ENCODE measurements at regions not wholly inside any gene's neighbourhood (a gene's known extent, or its start where the extent isn't known, plus 50 kb on each side); places are given as distances from the start of the nearest gene placed in this dataset.

- no peak for DNase-seq (ENCODE audit: low spot score)
- no peak overlapping the region for H2BK12ac ChIP-seq (ENCODE audit: low read length)
- WGBS, 2 donors (ENCODE audit: extremely low coverage in 2 of 2, insufficient read length in 2 of 2, insufficient replicate concordance in 1 of 2), result no CpG with 5 or more reads among the region's 2 CpGs
Measured at GRCh38 chr18:67068608-67069007, 447.9 kb downstream of the DSEL start.

GRCh38 chr18:67047334-67047733 lies 443.4 kb upstream of the CDH19 start:
- H3K9ac ChIP-seq (ENCODE audit: low read depth, low read length, poor library complexity), result no peak overlapping the region
- H3K18ac ChIP-seq (ENCODE audit: low read length), result no peak overlapping the region
- H3K4ac ChIP-seq (ENCODE audit: low read length), result no peak overlapping the region
- no peaks in the 10 kb centered on the region for H3K9me3 ChIP-seq (replicated peaks in 1 of 2; ENCODE audit: control insufficient read depth in 2 of 2, insufficient read depth in 1 of 2, low read depth in 1 of 2, low read length in 2 of 2)
- H4K8ac ChIP-seq (ENCODE audit: low read depth, low read length), result no peak overlapping the region
- no peak overlapping the region for H3K23ac ChIP-seq (ENCODE audit: low read depth, low read length, poor library complexity)
- H3K4me2 ChIP-seq (ENCODE audit: insufficient read depth, low read length, poor library complexity, severe bottlenecking), result no peak overlapping the region
- no peak overlapping the region for H2BK15ac ChIP-seq (ENCODE audit: low read length)
- no peak for DNase-seq (ENCODE audit: low spot score)
- no peak overlapping the region for H2BK5ac ChIP-seq (ENCODE audit: low read length)
- H4K91ac ChIP-seq (ENCODE audit: low read depth, low read length, poor library complexity), result no peak overlapping the region
- no peaks in the 10 kb centered on the region for H3K4me1 ChIP-seq (ENCODE audit: control insufficient read depth in 2 of 2, insufficient read depth in 1 of 2, low read depth in 1 of 2, low read length in 2 of 2)
- H3K4me3 ChIP-seq (ENCODE audit: low read length in 2 of 2), result no peak overlapping the region
- H3K36me3 ChIP-seq (replicated peaks in 1 of 2; ENCODE audit: control insufficient read depth in 2 of 2, insufficient read depth in 2 of 2, low read length in 2 of 2), result no peaks in the 10 kb centered on the region
- no CpG with 5 or more reads among the region's 6 CpGs for WGBS, 2 donors (ENCODE audit: extremely low coverage in 2 of 2, insufficient read length in 2 of 2, insufficient replicate concordance in 1 of 2)
- no peak overlapping the region for H2AFZ ChIP-seq (ENCODE audit: low read length)
- H3K79me1 ChIP-seq (ENCODE audit: low read depth, low read length), result no peaks in the 10 kb centered on the region
- no peak overlapping the region for H2BK12ac ChIP-seq (ENCODE audit: low read length)
- H2AK5ac ChIP-seq (ENCODE audit: low read depth, low read length), result no peak overlapping the region
- no peak overlapping the region for H2BK120ac ChIP-seq (ENCODE audit: low read depth, low read length)
- H3K27ac ChIP-seq (replicated peaks; ENCODE audit: low read length), result no peak overlapping the region
- H3K27me3 ChIP-seq (ENCODE audit: control insufficient read depth in 3 of 3, insufficient read depth in 3 of 3, low read depth in 1 of 3, low read length in 3 of 3), result no peaks in the 10 kb centered on the region
- no peak overlapping the region for H3K14ac ChIP-seq (ENCODE audit: low read length)

More at GRCh38 chr18:67068608-67069007, 447.9 kb downstream of the DSEL start:
- no peak overlapping the region for H4K91ac ChIP-seq (ENCODE audit: low read depth, low read length, poor library complexity)
- H3K4ac ChIP-seq (ENCODE audit: low read length), result no peak overlapping the region
- H3K9me3 ChIP-seq (replicated peaks in 1 of 2; ENCODE audit: control insufficient read depth in 2 of 2, insufficient read depth in 1 of 2, low read depth in 1 of 2, low read length in 2 of 2), result peaks cover 0 to 8% of the 10 kb centered on the region in 2 donors
- no peaks in the 10 kb centered on the region for H3K36me3 ChIP-seq (replicated peaks in 1 of 2; ENCODE audit: control insufficient read depth in 2 of 2, insufficient read depth in 2 of 2, low read length in 2 of 2)
- no peak overlapping the region for H2AK5ac ChIP-seq (ENCODE audit: low read depth, low read length)
- no peak overlapping the region for H3K4me2 ChIP-seq (ENCODE audit: insufficient read depth, low read length, poor library complexity, severe bottlenecking)
- no peak overlapping the region for H2AFZ ChIP-seq (ENCODE audit: low read length)
- H2BK120ac ChIP-seq (ENCODE audit: low read depth, low read length), result no peak overlapping the region
- H4K8ac ChIP-seq (ENCODE audit: low read depth, low read length), result no peak overlapping the region
- H3K27ac ChIP-seq (replicated peaks; ENCODE audit: low read length), result no peak overlapping the region
- H3K4me3 ChIP-seq (ENCODE audit: low read length in 2 of 2), result no peak overlapping the region
- no peak overlapping the region for H3K18ac ChIP-seq (ENCODE audit: low read length)
- no peak overlapping the region for H3K14ac ChIP-seq (ENCODE audit: low read length)
- no peak overlapping the region for H2BK5ac ChIP-seq (ENCODE audit: low read length)
- no peak overlapping the region for H2BK15ac ChIP-seq (ENCODE audit: low read length)
- no peaks in the 10 kb centered on the region for H3K27me3 ChIP-seq (ENCODE audit: control insufficient read depth in 3 of 3, insufficient read depth in 3 of 3, low read depth in 1 of 3, low read length in 3 of 3)
- no peaks in the 10 kb centered on the region for H3K4me1 ChIP-seq (ENCODE audit: control insufficient read depth in 2 of 2, insufficient read depth in 1 of 2, low read depth in 1 of 2, low read length in 2 of 2)
- no peak overlapping the region for H3K9ac ChIP-seq (ENCODE audit: low read depth, low read length, poor library complexity)
- no peaks in the 10 kb centered on the region for H3K79me1 ChIP-seq (ENCODE audit: low read depth, low read length)
- H3K23ac ChIP-seq (ENCODE audit: low read depth, low read length, poor library complexity), result no peak overlapping the region

- H4K91ac ChIP-seq (ENCODE audit: low read depth, low read length, poor library complexity), result peak overlapping the region; percentile 88
Measured at GRCh38 chr18:67043276-67043675, 439.4 kb upstream of the CDH19 start.

GRCh38 chr18:67041334-67041733 lies 437.4 kb upstream of the CDH19 start:
- no CpG with 5 or more reads among the region's 2 CpGs for WGBS, 2 donors (ENCODE audit: extremely low coverage in 2 of 2, insufficient read length in 2 of 2, insufficient replicate concordance in 1 of 2)
- H3K9me3 ChIP-seq (replicated peaks in 1 of 2; ENCODE audit: control insufficient read depth in 2 of 2, insufficient read depth in 1 of 2, low read depth in 1 of 2, low read length in 2 of 2), result no peaks in the 10 kb centered on the region

More at GRCh38 chr18:67043276-67043675, 439.4 kb upstream of the CDH19 start:
- Histone ChIP-seq H3K36me3 (replicated peaks in 1 of 2; ENCODE audit: control insufficient read depth in 2 of 2, insufficient read depth in 2 of 2, low read length in 2 of 2) (no peaks in the 10 kb centered on the region), H2AK5ac (ENCODE audit: low read depth, low read length) (no peak overlapping the region), H3K9me3 (replicated peaks in 1 of 2; ENCODE audit: control insufficient read depth in 2 of 2, insufficient read depth in 1 of 2, low read depth in 1 of 2, low read length in 2 of 2) (no peaks in the 10 kb centered on the region), H3K23ac (ENCODE audit: low read depth, low read length, poor library complexity) (no peak overlapping the region), H2AFZ (ENCODE audit: low read length) (no peak overlapping the region), H3K79me1 (ENCODE audit: low read depth, low read length) (no peaks in the 10 kb centered on the region), H3K9ac (ENCODE audit: low read depth, low read length, poor library complexity) (no peak overlapping the region), H3K4me3 (ENCODE audit: low read length in 2 of 2) (peak overlapping the region in 1 of 2 donors; percentile 52), H3K4me2 (ENCODE audit: insufficient read depth, low read length, poor library complexity, severe bottlenecking) (no peak overlapping the region), H2BK12ac (ENCODE audit: low read length) (no peak overlapping the region), H3K27me3 (ENCODE audit: control insufficient read depth in 3 of 3, insufficient read depth in 3 of 3, low read depth in 1 of 3, low read length in 3 of 3) (no peaks in the 10 kb centered on the region), H3K4ac (ENCODE audit: low read length) (no peak overlapping the region), H3K4me1 (ENCODE audit: control insufficient read depth in 2 of 2, insufficient read depth in 1 of 2, low read depth in 1 of 2, low read length in 2 of 2) (no peaks in the 10 kb centered on the region), H2BK120ac (ENCODE audit: low read depth, low read length) (no peak overlapping the region), H2BK5ac (ENCODE audit: low read length) (no peak overlapping the region), H3K27ac (replicated peaks; ENCODE audit: low read length) (no peak overlapping the region), H4K8ac (ENCODE audit: low read depth, low read length) (no peak overlapping the region), H3K18ac (ENCODE audit: low read length) (peak overlapping the region; percentile 4), H2BK15ac (ENCODE audit: low read length) (no peak overlapping the region), H3K14ac (ENCODE audit: low read length) (no peak overlapping the region)
- no peak for DNase-seq (ENCODE audit: low spot score)
- WGBS, 2 donors (ENCODE audit: extremely low coverage in 2 of 2, insufficient read length in 2 of 2, insufficient replicate concordance in 1 of 2), result no CpG with 5 or more reads among the region's 11 CpGs

More at GRCh38 chr18:67041334-67041733, 437.4 kb upstream of the CDH19 start:
- Histone ChIP-seq H2BK5ac (ENCODE audit: low read length) (no peak overlapping the region), H3K18ac (ENCODE audit: low read length) (no peak overlapping the region), H4K91ac (ENCODE audit: low read depth, low read length, poor library complexity) (no peak overlapping the region), H3K27ac (replicated peaks; ENCODE audit: low read length) (no peak overlapping the region), H3K4ac (ENCODE audit: low read length) (no peak overlapping the region), H3K4me1 (ENCODE audit: control insufficient read depth in 2 of 2, insufficient read depth in 1 of 2, low read depth in 1 of 2, low read length in 2 of 2) (no peaks in the 10 kb centered on the region), H3K9ac (ENCODE audit: low read depth, low read length, poor library complexity) (no peak overlapping the region), H2BK120ac (ENCODE audit: low read depth, low read length) (no peak overlapping the region), H3K36me3 (replicated peaks in 1 of 2; ENCODE audit: control insufficient read depth in 2 of 2, insufficient read depth in 2 of 2, low read length in 2 of 2) (no peaks in the 10 kb centered on the region), H3K4me2 (ENCODE audit: insufficient read depth, low read length, poor library complexity, severe bottlenecking) (no peak overlapping the region), H2BK12ac (ENCODE audit: low read length) (no peak overlapping the region), H3K23ac (ENCODE audit: low read depth, low read length, poor library complexity) (no peak overlapping the region), H2AK5ac (ENCODE audit: low read depth, low read length) (no peak overlapping the region), H3K14ac (ENCODE audit: low read length) (no peak overlapping the region), H4K8ac (ENCODE audit: low read depth, low read length) (no peak overlapping the region), H2AFZ (ENCODE audit: low read length) (peak overlapping the region; percentile 14), H3K27me3 (ENCODE audit: control insufficient read depth in 3 of 3, insufficient read depth in 3 of 3, low read depth in 1 of 3, low read length in 3 of 3) (no peaks in the 10 kb centered on the region), H3K79me1 (ENCODE audit: low read depth, low read length) (no peaks in the 10 kb centered on the region), H3K4me3 (ENCODE audit: low read length in 2 of 2) (no peak overlapping the region), H2BK15ac (ENCODE audit: low read length) (no peak overlapping the region)
- peak; percentile 6 for DNase-seq (ENCODE audit: low spot score)
